ENCODE measurements at regions not wholly inside any gene's neighbourhood (a gene's known extent, or its start where the extent isn't known, plus 50 kb on each side); places are given as distances from the start of the nearest gene placed in this dataset.
A peak's percentile ranks its signal among the peaks of the same experiment; 100 is the strongest.

DNA sequence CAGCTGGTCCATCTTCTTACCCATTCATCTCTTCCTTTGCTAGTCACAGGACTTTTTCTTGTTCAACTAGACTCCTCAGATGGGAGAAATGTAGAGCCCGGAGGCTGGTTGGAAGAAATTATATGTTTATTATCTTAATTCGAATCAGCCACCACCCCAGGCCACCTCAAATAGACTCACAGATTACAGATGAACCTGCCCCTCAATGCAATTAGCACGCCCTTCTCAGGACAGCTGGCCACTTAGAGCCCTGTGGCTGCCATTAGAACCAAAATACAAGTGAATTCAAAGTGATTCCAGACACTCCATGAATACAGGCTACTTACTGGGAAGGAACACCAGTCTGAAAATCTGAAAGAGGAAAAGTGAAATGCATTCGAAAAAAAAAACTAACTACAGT is 176.4 kb downstream of the MAFB start:
- TF ChIP-seq EP300 (IDR thresholded peaks at IDR 0.05) (no peak), POLR2A (IDR thresholded peaks at IDR 0.05) (no peak)
- TF ChIP-seq, protein P1, sequence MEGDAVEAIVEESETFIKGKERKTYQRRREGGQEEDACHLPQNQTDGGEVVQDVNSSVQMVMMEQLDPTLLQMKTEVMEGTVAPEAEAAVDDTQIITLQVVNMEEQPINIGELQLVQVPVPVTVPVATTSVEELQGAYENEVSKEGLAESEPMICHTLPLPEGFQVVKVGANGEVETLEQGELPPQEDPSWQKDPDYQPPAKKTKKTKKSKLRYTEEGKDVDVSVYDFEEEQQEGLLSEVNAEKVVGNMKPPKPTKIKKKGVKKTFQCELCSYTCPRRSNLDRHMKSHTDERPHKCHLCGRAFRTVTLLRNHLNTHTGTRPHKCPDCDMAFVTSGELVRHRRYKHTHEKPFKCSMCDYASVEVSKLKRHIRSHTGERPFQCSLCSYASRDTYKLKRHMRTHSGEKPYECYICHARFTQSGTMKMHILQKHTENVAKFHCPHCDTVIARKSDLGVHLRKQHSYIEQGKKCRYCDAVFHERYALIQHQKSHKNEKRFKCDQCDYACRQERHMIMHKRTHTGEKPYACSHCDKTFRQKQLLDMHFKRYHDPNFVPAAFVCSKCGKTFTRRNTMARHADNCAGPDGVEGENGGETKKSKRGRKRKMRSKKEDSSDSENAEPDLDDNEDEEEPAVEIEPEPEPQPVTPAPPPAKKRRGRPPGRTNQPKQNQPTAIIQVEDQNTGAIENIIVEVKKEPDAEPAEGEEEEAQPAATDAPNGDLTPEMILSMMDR (IDR thresholded peaks at IDR 0.05): no peak
- Histone ChIP-seq H3K27me3 (no peaks in the 10 kb centered on the region), H3K9me3 (no peaks in the 10 kb centered on the region), H3K27ac (no peak overlapping the region), H3K4me3 (no peak overlapping the region), H3K36me3 (no peaks in the 10 kb centered on the region), H3K4me1 (ENCODE audit: insufficient read depth) (no peaks in the 10 kb centered on the region)
- intact Hi-C loops (cut with DNase I): no loop called here
- DNase-seq: no peak
- WGBS, 3 donors: 85 to 93% (median 87%) methylated on average over 4 of the region's 4 CpGs

DNA sequence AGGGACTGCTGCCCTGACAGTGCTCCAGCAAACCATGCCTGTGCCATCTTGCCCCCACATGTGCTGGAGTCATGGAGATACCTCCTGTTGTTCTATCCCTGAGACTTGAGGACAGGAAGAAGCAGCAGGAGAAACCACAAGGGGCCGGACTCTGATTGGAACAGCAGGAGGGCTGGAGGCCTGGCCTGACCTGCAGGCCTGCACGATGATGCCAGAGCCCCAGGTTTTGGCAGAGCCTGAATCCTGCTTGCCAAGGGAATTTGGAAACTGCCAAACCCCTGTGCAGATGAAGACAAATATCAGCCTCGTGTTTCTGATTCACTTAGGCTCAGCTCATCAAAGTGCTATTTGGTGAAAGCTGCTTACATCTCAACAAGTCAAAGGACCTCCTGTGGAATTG is 177.6 kb downstream of the MAFB start:
- Histone ChIP-seq H3K4me3 (no peak overlapping the region), H3K27me3 (no peaks in the 10 kb centered on the region), H3K27ac (no peak overlapping the region), H3K4me1 (ENCODE audit: insufficient read depth) (no peaks in the 10 kb centered on the region), H3K9me3 (no peaks in the 10 kb centered on the region), H3K36me3 (no peaks in the 10 kb centered on the region)
- 24 to 37% (median 28%) methylated on average over 3 of the region's 3 CpGs for WGBS, 3 donors
- intact Hi-C loops (cut with DNase I): no loop called here
- TF ChIP-seq EP300 (IDR thresholded peaks at IDR 0.05): no peak
- DNase-seq: no peak

DNA sequence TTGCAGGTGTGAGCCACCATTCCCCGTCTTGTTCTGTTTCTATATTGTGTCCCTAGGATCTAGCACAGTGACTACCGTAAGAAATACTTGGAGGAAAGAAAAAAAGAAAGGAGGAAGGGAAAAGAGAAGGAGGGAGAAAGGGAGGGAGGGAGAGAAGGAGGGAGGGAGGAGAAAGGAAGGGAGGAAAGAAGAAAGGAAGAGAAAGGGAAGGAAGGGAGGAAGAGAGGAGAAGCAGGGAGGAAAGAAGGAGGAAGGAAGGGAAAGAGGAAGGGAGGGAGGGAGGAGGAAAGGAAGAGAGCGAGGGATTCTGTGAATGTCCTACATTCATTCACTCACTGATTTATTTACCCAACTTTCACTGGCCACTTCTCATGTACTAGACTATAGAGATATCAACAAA is 178.4 kb downstream of the MAFB start:
- no peaks in the 10 kb centered on the region for H3K4me1 ChIP-seq (ENCODE audit: insufficient read depth)
- H3K4me3 ChIP-seq: no peak overlapping the region
- no peak overlapping the region for H3K27ac ChIP-seq
- H3K9me3 ChIP-seq: no peaks in the 10 kb centered on the region
- no peak for TF ChIP-seq EP300 (IDR thresholded peaks at IDR 0.05)
- TF ChIP-seq POLR2A (IDR thresholded peaks at IDR 0.05): no peak
- TF ChIP-seq, protein P1 (IDR thresholded peaks at IDR 0.05): no peak
- intact Hi-C loops (cut with DNase I): no loop called here
- WGBS, 3 donors: 86 to 96% (median 90%) methylated on average over 3 of the region's 3 CpGs
- no peaks in the 10 kb centered on the region for H3K27me3 ChIP-seq
- DNase-seq: no peak
- no peaks in the 10 kb centered on the region for H3K36me3 ChIP-seq

DNA sequence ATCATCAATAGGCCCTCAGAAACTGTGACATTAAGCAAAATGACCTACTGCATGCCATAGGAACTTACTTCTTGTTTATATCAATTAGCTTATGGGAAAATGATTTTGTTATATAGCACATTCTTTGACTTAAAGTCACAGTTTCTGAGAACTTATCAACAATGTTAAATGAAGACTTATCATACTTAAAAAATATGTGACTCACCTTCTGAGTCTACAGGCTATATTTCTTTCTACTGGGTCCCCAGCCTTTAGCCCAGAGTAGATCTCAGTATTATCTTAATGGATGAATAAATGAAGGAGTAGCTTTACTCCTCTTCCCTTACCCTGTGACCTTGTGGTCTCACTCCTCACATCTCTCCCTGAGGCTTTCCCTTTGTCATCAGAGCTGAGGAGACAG is 180.2 kb downstream of the MAFB start:
- H3K9me3 ChIP-seq: no peaks in the 10 kb centered on the region
- DNase-seq: no peak

DNA sequence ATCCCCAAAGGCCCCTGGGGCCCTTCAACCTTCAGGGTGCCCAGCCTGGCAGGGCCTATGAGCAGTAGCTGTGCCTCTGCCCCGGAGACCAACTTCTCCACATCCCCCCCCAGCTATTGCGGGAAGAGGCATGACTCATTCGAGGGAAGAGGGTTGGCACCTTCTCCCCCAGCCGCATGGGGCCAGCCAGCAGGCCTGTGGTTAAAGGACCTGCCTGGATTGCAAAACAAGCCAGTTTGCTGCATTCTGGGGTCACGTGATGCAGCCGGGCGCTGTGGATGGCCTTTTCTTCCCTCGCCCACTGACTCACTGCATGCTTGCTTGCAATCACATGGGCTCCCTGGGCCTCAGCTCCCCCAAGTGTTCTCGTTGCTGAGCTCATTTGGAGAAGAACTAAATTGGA is 182.5 kb downstream of the MAFB start:
- no peak overlapping the region for H3K4me3 ChIP-seq
- no peak overlapping the region for H3K27ac ChIP-seq
- H3K9me3 ChIP-seq: no peaks in the 10 kb centered on the region
- H3K27me3 ChIP-seq: no peaks in the 10 kb centered on the region
- H3K36me3 ChIP-seq: no peaks in the 10 kb centered on the region
- TF ChIP-seq POLR2A (IDR thresholded peaks at IDR 0.05): no peak
- TF ChIP-seq, protein P1 (IDR thresholded peaks at IDR 0.05): no peak
- TF ChIP-seq EP300 (IDR thresholded peaks at IDR 0.05): no peak
- peak; percentile 30 to 74 (median 58) for DNase-seq
- intact Hi-C loops (cut with DNase I): no loop called here
- H3K4me1 ChIP-seq (ENCODE audit: insufficient read depth): no peaks in the 10 kb centered on the region
- 48 to 50% (median 49%) methylated on average over 9 of the region's 9 CpGs for WGBS, 3 donors

More for the DNA sequence above, 180.2 kb downstream of the MAFB start:
- intact Hi-C loops (cut with DNase I): no loop called here
- TF ChIP-seq POLR2A (IDR thresholded peaks at IDR 0.05) (no peak), EP300 (IDR thresholded peaks at IDR 0.05) (no peak)
- TF ChIP-seq, protein P1 (IDR thresholded peaks at IDR 0.05): no peak
- Histone ChIP-seq H3K36me3 (no peaks in the 10 kb centered on the region), H3K4me3 (no peak overlapping the region), H3K4me1 (ENCODE audit: insufficient read depth) (no peaks in the 10 kb centered on the region), H3K27ac (no peak overlapping the region), H3K27me3 (no peaks in the 10 kb centered on the region)

All from ovary (tissue), 7 donors.